ENCODE measurements at regions not wholly inside any gene's neighbourhood (a gene's known extent, or its start where the extent isn't known, plus 50 kb on each side); places are given as distances from the start of the nearest gene placed in this dataset.

- H3K27ac ChIP-seq: no peak overlapping the region
- H3K9me3 ChIP-seq: no peaks in the 10 kb centered on the region
- no peaks in the 10 kb centered on the region for H3K4me1 ChIP-seq
- peaks cover 0 to 28% of the 10 kb centered on the region in 2 donors for H3K27me3 ChIP-seq
- intact Hi-C loops (cut with DNase I; ENCODE audit: low total_unique reads): no loop called here
- H3K4me3 ChIP-seq: no peak overlapping the region
- no peak for TF ChIP-seq CTCF (IDR thresholded peaks at IDR 0.05)
- DNase-seq: no peak
- no peaks in the 10 kb centered on the region for H3K36me3 ChIP-seq
Measured at GRCh38 chr13:112209266-112209665, 142.3 kb downstream of the SOX1 start.

GRCh38 chr13:112209711-112210110, 142.8 kb downstream of the SOX1 start:
- intact Hi-C loops (cut with DNase I; ENCODE audit: low total_unique reads): no loop called here
- Histone ChIP-seq H3K27ac (no peak overlapping the region), H3K4me3 (no peak overlapping the region), H3K36me3 (no peaks in the 10 kb centered on the region), H3K4me1 (no peaks in the 10 kb centered on the region), H3K27me3 (peaks cover 0 to 28% of the 10 kb centered on the region in 2 donors), H3K9me3 (no peaks in the 10 kb centered on the region)
- DNase-seq: no peak
- TF ChIP-seq CTCF (IDR thresholded peaks at IDR 0.05): no peak

GRCh38 chr13:112210371-112210770, 143.4 kb downstream of the SOX1 start:
- no peak for DNase-seq
- Histone ChIP-seq H3K4me1 (no peaks in the 10 kb centered on the region), H3K4me3 (no peak overlapping the region), H3K27me3 (peaks cover 0 to 28% of the 10 kb centered on the region in 2 donors), H3K36me3 (no peaks in the 10 kb centered on the region), H3K27ac (no peak overlapping the region), H3K9me3 (no peaks in the 10 kb centered on the region)
- TF ChIP-seq CTCF (IDR thresholded peaks at IDR 0.05): no peak
- intact Hi-C loops (cut with DNase I; ENCODE audit: low total_unique reads): no loop called here

- intact Hi-C loops (cut with DNase I; ENCODE audit: low total_unique reads): no loop called here
- Histone ChIP-seq H3K4me3 (no peak overlapping the region), H3K4me1 (no peaks in the 10 kb centered on the region), H3K27me3 (peaks cover 0 to 20% of the 10 kb centered on the region in 2 donors), H3K9me3 (no peaks in the 10 kb centered on the region), H3K27ac (no peak overlapping the region), H3K36me3 (no peaks in the 10 kb centered on the region)
- no peak for TF ChIP-seq CTCF (IDR thresholded peaks at IDR 0.05)
- DNase-seq: no peak
Measured at GRCh38 chr13:112212533-112212932, 145.6 kb downstream of the SOX1 start.

- H3K4me1 ChIP-seq: no peaks in the 10 kb centered on the region
- H3K27ac ChIP-seq: no peak overlapping the region
- TF ChIP-seq CTCF (IDR thresholded peaks at IDR 0.05): no peak
- intact Hi-C loops (cut with DNase I; ENCODE audit: low total_unique reads): no loop called here
- no peaks in the 10 kb centered on the region for H3K9me3 ChIP-seq
- no peak overlapping the region for H3K4me3 ChIP-seq
- DNase-seq: no peak
- peaks cover 0 to 18% of the 10 kb centered on the region in 2 donors for H3K27me3 ChIP-seq
- no peaks in the 10 kb centered on the region for H3K36me3 ChIP-seq
Measured at GRCh38 chr13:112213467-112214255, 146.7 kb downstream of the SOX1 start.

All from tibial artery (tissue), 4 donors.